Choroid plexus epithelial cell (primary cell): ENCODE measurements at regions not wholly inside any gene's neighbourhood (a gene's known extent, or its start where the extent isn't known, plus 50 kb on each side); places are given as distances from the start of the nearest gene placed in this dataset.

Source experiments
- DNase-seq: peaks from one replicate; pipeline ENCODE4 v3.0.0-alpha.2; 2010; ENCODE audit warnings: low read depth
- H3K4me3 ChIP-seq: 2 replicates; pipeline ENCODE4 v1.5.1; 2011; ENCODE audit warnings: low read depth, mild to moderate bottlenecking, control low read depth, low read length, moderate library complexity
- TF ChIP-seq, protein P1 (sequence below): conservative IDR thresholded peaks from 2 replicates; pipeline ENCODE4 v1.5.1; 2011; ENCODE audit warnings: low read depth, mild to moderate bottlenecking, control low read depth, inconsistent platforms, low read length, moderate library complexity

- no peak overlapping the region for H3K4me3 ChIP-seq
- peak; percentile 49 for DNase-seq
- TF ChIP-seq, protein P1, sequence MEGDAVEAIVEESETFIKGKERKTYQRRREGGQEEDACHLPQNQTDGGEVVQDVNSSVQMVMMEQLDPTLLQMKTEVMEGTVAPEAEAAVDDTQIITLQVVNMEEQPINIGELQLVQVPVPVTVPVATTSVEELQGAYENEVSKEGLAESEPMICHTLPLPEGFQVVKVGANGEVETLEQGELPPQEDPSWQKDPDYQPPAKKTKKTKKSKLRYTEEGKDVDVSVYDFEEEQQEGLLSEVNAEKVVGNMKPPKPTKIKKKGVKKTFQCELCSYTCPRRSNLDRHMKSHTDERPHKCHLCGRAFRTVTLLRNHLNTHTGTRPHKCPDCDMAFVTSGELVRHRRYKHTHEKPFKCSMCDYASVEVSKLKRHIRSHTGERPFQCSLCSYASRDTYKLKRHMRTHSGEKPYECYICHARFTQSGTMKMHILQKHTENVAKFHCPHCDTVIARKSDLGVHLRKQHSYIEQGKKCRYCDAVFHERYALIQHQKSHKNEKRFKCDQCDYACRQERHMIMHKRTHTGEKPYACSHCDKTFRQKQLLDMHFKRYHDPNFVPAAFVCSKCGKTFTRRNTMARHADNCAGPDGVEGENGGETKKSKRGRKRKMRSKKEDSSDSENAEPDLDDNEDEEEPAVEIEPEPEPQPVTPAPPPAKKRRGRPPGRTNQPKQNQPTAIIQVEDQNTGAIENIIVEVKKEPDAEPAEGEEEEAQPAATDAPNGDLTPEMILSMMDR, result no peak
Measured at GRCh38 chr12:19036673-19037357, 92.7 kb upstream of the PLEKHA5 start.

GRCh38 chr12:19038209-19038608 is 91.3 kb upstream of the PLEKHA5 start:
- DNase-seq, result no peak
- TF ChIP-seq, protein P1, result no peak
- no peak overlapping the region for H3K4me3 ChIP-seq

DNA sequence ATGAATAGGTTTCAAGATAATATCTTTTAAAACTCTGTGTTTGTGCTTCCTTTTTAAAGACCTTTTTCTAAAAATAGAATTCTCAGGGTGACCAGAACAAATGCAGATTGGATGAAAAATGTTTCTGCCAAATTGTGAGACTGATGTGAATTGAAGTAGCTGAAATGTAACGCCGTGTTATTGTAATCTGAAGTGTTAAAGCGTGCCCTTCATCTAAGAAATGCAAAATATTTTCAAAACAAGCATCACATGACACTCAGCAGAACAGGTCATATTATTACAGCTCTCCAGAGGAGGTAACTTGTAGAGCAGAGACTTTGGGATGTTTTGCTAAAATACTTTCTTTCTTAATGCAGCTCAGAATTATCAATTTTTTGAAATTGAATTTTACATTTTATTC is 90.0 kb upstream of the PLEKHA5 start:
- peak; percentile 66 for DNase-seq
- H3K4me3 ChIP-seq, result no peak overlapping the region
- TF ChIP-seq, protein P1, result no peak

DNA sequence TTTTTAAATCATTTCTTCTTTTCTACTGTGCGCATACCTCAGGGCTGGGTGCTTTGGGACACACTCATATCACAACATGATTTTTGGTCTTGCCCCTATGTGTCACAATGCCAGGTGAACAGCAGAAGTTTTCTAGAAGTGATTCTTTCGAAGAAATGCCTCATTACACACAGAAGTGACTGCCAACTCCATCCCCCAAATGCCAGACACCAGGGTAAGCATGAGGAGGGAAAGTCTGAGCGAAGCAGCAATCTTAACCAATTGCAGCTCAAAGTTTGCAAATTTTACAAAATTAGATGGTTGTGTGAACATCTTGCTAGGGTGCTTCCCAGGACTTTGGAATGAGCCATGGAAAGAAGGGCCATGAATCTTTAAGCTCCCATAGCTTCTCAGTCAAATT is 87.3 kb upstream of the PLEKHA5 start:
- H3K4me3 ChIP-seq, result no peak overlapping the region
- DNase-seq, result no peak
- TF ChIP-seq, protein P1, result no peak

GRCh38 chr12:19044430-19044829 is 85.1 kb upstream of the PLEKHA5 start:
- H3K4me3 ChIP-seq, result no peak overlapping the region
- TF ChIP-seq, protein P1, result no peak
- DNase-seq, result no peak

DNA sequence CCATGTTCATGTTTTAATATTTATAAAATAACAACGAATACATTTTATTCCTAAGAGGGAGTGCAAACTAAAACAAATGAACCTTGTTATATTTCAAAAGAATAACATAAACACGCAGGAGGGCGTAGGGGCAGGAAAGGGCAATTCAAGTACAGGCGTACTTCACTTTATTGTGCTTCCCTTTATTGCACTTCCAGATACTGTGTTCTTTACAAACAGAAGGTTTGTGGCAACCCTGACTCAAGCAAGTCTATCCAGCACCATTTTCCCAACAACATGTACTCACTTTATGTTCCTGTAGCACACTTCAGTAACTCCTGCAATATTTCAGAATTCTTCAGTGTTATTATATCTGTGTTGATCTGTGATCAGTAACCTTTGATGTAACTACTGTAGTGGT is 84.6 kb upstream of the PLEKHA5 start:
- DNase-seq, result no peak
- H3K4me3 ChIP-seq, result no peak overlapping the region
- TF ChIP-seq, protein P1, result no peak

DNA sequence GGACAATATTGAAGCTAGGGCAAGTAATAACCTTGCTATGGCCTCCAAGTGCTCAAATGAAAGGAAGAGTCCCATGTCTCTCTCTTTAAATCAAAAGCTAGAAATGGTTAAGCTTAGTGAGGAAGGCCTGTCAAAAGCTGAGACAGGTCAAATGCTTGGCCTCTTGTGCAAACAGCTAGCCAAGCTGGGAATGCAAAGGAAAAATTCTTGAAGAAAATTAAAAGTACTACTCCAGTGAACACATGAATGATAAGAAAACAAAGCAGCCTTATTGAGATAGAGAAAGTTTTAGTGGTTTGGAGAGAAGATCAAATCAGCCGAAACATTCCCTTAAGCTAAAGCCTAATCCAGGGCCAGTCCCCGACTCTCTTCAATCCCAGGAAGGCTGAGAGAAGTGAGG is 84.1 kb upstream of the PLEKHA5 start:
- no peak overlapping the region for H3K4me3 ChIP-seq
- TF ChIP-seq, protein P1, result no peak
- peak; percentile 79 for DNase-seq
